Muscle of back (tissue), 3 donors: ENCODE measurements at regions not wholly inside any gene's neighbourhood (a gene's known extent, or its start where the extent isn't known, plus 50 kb on each side); places are given as distances from the start of the nearest gene placed in this dataset.
A peak's percentile ranks its signal among the peaks of the same experiment; 100 is the strongest.

Experiments
- DNase-seq, 3 donors: peaks; one replicate each; pipeline versions ENCODE4 v3.0.0 to v3.0.0-alpha.2; 2013

DNA sequence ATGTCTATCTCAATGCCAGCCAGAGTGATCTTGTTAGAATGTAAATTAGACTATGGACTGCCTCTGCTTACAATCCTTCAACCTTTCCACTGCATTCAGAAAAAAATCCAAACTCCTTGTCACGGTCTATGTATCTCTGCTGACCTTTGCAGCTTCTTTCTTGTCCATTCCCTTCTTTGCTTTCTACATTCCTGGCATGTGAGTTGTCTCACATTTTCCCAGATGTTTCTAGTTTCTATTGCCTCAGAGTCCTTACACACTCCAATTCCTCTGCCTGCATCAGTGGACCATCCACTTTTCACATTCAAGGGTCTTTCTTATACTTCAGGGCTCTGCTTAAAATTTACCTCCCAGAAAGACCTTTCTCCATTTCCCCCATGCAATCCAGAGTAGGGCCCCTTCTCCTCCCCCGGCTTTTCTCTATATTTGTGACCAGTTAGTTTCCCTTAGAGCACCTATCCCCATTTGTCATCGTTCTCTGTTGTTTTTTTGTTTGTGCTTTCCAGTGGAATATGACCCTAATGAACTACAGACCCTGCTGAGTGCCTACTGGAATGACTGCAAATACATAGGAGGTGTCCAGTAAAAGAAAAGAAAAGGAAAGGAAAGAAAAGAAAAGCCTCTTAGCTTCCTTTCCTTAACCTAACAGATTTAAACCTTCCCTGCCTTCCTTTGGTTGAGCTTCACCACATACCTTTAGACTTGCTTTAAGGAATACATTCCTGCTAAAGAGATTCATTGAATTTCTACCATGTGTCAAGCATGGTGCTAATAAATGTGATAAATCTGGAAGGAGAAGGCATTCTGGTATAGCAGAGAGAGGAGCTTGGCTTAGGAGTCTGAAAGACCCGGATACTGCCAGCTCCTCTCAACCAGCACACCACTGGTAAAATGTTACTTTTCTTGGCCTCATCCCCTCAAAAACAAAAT is 102.0 kb downstream of the DIRAS3 start:
- peak in 2 of 3 donors; percentile 49 to 69 for DNase-seq

DNA sequence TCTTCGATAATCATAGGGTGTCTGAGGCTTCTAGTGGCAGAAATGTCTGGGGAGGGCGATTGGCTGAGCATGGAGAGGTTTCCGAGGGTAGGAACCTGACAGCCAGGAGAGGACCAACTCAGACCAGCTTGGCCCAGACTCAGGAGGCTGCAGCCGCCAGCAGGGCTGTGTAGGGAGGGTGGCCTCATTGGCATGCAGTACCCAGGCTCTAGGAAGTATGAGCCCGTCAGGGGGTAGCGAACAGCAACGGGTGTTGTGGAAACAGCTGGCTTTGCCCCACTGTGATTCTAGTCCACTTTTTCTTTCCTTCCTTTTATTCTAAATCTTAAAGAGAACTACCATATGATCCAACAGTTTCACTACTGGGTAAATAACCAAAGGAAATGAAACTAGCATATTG is 103.3 kb downstream of the DIRAS3 start:
- no peak for DNase-seq

DNA sequence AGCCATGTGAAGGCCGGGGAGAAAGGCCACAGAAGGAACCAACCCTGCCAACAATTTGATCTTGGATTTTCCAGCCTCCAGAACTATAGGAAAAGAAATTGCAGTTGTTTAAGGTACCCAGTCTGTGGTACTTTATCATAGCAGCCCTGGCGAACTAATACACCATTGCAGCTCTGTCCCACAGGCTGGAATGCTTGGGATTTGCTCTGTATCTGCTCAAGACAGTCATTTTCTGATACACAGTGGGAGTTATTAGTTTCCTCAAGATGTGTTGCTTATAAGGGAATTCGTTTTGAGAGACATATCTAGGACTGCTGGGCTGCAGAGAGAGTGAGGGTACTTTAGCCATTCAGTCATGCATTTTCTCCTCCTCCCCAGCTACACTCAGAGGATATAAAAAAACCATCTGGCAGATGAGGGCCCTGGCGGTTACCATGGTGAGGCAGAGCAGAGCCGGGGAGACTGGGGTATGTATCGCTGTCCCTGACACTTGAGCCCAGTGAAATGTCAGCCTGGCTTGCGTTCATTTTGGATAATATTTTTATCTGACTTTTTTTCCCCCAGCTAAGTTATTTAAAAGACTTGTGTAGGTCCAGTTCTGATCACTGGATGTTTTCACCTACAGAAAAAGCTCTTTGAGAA is 104.6 kb downstream of the DIRAS3 start:
- DNase-seq: peak in 2 of 3 donors; percentile 28 to 66

DNA sequence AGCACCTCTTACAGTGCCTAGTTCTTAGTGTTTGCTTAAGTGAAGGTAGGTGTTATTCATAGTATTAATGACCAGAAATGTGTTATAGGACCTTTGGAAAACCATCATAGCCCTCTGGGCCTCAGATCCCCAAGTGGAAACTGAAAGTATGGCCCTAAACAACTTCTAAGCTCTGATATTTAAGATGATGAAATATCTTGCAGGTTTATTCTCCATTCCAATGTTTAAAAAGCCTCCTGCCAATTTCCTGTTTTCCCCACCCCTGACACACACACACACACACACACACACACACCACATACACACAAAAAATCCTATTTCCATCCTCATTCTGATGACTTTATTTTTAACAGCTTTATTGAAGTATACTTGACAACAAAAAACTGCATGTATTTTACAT is 108.2 kb downstream of the DIRAS3 start:
- DNase-seq: no peak

DNA sequence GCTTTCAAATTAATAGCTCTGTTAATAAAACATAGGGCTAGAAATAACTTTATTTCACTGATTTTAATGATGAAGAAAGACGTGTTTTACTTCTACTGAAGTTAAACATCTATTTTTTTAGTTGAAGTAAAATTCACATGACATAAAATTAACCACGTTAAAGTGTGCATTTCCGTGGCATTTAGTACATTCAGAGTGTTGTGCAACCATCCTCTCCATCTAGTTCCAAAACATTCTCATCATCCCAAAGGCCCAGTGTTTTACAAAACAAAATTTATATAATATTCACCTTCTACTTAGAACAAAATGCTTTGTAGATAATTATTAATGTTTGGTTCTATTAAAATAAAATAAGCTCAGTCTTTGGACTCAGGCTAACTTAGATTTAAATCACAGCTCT is 108.5 kb upstream of the GNG12 start:
- DNase-seq: no peak

DNA sequence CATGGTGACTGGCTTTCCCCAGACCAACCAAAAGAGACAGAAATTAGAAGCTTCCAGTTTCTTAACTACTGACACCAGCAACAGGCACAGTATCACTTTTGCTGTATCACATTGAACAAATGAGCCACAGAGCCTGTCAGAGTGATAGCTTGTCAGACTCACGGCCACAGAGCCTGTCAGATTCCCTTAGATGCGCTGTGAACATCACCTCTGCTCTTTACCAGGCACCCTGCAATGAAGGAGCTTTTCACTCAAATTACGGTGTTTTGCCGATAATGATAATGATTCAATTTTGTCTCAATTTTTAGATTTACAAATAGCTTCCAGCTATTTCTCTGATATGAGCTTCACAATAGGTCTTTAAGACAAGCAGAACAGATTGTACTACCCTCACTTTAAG is 107.9 kb upstream of the GNG12 start:
- DNase-seq: no peak

DNA sequence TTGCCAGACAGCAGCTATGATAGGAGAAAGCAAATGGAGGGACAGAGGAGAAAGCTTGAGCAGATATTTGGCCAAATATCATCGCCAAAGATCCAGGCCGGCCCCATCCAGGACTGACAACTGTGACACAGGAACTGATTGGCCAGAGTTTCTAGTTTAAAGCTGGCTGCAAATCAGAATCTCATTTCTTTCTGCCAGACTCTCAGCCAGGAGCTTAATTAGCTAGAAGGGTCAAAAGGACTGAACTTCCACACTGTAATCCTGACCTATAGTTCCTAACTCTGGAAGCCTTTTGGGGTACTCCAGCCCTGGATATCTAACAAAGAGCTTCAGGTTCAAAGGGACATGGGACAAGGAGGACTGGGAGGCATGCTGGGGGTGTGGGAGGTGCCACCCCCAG is 106.7 kb upstream of the GNG12 start:
- no peak for DNase-seq

DNA sequence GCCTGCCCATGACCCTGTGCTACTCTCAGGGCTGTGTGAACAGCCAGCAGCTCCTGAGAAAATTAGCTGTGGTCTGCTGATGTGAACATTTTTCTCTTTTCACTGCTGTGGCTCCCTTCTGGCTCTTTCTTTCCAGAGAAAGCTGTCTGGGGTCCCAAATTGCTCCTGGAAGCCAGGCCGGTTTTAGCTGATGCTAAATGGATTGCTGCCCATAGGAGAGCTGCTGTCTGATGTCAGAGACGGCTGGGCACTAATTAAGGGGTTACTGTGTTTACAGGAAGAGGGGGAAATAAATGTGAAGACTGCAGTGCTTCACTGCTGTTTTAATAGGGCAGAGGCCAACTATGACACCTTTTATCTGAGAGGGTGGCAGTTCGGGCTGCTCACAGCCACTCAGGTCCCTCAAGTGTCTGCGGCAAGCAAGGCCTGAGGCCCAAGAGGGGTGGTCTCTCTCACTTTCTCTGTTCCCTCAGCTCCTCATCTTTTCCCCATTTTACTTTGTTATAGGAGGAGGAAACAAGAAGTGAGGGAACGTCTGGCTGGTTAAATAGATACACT is 106.0 kb upstream of the GNG12 start:
- DNase-seq: peak in 1 of 3 donors; percentile 53

DNA sequence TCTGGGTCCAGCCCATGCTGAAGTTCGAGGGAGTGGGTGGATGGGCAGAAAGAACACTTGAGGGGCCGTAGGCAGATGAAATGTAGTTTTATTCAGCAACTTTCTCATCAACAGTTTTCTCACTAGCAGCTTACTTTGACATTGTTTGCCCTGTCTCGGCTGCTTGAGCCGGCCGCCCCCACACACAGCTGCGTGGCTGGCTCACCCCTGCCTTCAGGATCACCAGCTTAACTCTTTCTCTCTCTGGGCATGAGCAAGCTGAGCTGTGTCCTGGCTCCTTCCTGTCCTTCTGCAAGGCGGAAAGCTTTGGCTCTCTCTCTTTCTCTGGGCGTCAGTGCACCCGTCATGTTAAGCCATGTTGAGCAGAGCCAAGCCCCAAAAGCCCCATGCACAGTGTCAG is 104.4 kb upstream of the GNG12 start:
- peak in 1 of 3 donors; percentile 33 for DNase-seq

DNA sequence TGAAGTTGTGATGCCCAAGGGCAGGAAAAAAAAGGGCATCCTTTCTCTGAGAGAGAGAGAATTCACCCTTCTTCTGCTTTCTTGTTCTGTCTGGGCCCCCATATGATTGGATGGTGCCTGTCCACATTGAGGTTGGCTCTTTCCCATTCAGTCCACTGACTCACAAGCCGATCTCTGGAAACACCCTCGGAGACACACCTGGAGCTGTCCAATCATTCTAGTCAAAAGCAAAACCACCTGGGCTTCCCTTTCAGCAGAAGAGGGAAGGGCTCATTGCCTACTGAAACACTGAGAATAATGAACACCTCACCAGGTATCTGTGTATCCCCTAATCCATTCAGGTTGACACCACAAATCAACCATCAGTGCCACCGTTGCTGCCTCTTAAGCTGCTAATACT is 103.7 kb upstream of the GNG12 start:
- DNase-seq: no peak

DNA sequence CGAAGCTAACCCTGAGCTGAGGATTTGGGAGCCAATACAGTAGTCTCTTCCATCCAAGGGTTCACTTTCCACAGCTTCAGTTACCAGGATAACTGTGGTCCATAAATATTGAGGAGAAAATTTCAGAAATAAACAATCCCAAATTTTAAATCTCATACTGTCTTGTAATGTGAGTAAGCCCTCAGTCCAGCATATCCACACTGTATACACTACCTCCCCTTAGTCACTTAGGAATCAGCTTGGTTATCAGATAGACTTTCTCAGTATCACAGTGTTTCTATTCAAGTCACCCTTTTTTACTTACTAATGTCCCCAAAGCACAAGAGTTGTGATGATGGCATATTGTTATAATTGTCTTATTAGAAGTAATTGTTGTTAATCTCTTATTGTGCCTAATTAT is 102.3 kb upstream of the GNG12 start:
- DNase-seq: no peak

DNA sequence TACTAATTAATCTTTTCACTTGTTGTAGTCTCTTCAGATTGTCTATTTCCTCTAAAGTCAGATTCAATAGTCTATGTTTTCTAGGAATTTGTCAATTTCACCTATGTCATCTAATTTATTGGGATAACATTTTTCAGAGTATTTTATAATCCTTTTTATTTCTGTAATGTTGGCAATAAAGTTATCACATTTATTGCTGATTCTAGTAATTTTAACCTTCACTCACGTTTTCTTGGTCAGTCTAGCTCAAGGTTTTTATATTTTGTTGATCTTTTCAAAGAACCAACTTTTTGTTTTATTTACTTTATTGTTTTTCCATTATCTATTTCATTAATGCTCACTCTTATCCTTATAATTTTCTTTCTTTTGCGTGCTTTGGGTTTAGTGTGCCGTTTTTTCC is 97.9 kb upstream of the GNG12 start:
- no peak for DNase-seq

DNA sequence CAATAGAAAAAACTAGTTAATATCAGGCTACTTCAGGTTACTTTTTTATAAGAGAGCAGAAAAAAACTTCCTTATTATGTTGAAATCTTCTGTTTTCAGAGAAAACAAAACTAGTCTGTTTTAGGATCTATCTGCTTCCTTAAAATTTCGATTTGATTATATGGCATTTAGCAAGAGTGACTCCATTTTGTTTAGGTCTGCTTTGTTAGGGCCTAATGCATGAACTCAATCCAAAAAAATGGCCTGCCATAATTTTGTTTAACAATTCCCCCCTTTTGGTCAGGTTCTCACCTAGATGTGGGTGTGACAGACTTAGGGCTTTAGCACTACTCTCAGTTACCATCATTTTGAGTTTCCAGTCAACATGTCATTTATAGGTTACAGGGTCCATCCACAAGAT is 89.8 kb upstream of the GNG12 start:
- DNase-seq: no peak

DNA sequence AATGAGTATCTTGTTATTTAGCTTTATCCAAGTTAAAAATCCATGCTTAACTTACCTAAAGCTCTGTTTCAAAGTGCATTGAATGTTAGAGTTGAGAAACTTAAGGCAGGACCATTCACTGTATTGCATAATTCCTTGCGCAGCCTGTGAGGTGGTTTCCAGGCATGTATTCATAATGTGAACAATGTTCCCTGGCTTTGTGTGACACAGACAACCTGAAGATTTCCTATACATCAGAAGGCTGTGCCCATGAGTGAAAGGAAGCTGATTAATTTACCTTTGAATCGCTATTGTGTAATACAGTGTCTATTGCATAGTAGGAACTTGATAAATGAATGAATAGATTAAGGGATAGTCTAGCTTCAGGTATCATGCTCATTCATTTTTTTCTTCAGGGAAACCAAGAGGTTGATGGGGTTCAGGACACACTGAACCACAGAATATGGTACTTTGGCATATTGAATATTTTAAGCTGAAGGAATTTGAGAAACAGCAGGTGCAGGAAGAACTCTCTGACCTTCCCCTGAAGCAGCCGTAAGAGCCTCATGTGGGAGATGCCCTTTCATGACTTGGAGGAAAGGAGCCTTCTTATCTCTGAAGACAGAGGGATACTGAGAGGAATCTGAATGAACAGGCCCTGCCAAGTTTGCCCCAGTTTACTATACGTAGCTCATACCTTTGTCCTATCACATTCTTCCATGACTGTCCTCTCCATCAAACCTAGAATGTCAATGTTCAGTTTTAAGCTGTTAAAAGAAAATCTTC is 88.6 kb upstream of the GNG12 start:
- DNase-seq: no peak

DNA sequence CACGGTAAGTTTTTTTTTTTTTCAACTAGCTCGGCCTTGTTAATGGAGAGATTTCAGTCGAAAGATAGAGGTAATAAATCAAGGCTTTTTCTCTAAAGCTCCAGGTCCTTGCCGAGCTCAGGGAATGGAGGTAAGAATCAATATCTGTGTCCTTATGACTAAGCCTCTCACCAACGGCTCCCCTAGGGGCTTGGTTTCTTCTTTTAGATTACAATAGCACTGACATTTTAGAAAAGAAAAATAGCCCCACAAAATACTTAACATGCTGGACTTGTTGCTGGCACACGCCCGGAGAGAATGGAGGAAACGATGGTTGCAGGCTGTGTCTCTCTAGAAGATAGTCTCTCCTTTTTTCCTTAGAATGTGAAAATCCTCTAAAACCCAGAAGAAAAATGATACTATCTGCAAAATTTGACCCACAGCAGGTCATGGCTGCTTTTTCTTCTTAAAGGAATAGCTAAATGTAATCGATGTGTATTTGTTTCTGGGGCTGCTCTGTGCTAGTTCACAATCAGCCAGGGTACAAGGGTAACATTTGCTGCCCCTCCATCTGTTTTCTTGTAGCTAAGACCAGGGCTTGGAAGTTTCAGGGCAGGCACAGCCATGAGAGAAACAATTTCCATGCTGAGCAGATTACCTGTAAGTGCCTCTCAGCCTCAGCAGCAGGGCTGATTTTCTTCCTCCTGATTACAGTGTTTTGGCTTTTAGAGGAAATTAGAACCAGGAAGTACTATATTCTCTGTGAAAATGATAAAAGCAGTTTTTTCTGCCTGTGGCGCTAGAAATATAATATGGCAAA is 86.2 kb upstream of the GNG12 start:
- no peak for DNase-seq

DNA sequence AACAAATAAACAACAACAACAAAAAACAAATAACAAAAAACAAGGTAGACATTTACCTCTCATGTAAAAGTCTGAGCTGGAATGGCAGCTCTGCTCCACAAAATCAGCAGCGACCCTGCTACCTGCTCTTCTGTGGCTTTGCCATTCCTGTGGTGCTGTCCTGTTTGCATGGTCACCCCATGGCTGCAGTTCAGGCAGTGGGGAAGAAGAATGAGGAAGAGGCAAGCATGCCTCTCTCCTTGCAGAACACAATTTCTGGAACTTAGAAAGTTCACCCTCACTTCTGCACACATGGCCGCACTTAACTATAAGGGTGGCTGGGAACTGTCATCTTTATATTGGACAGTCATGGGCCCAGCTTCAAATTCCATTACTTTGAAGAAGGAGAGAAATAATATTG is 84.8 kb upstream of the GNG12 start:
- no peak for DNase-seq

DNA sequence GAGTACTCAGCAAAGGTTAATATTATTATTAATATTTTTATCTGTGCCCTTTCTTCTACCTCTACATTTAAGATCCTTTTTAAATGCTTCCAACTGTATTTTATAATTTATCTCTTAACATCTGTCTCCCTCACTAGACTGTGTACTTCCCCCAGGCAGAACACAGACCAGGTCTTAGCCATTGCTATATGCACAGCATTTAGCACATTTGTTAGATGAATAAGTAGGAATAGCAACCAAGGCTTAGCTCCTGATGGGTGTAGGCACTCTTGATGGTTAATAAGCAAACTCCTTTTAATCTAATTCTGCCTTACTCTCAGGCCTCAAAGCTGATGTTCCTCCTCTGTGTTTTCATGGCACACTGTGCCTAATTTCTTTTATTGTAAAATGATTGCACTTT is 83.7 kb upstream of the GNG12 start:
- DNase-seq: no peak

DNA sequence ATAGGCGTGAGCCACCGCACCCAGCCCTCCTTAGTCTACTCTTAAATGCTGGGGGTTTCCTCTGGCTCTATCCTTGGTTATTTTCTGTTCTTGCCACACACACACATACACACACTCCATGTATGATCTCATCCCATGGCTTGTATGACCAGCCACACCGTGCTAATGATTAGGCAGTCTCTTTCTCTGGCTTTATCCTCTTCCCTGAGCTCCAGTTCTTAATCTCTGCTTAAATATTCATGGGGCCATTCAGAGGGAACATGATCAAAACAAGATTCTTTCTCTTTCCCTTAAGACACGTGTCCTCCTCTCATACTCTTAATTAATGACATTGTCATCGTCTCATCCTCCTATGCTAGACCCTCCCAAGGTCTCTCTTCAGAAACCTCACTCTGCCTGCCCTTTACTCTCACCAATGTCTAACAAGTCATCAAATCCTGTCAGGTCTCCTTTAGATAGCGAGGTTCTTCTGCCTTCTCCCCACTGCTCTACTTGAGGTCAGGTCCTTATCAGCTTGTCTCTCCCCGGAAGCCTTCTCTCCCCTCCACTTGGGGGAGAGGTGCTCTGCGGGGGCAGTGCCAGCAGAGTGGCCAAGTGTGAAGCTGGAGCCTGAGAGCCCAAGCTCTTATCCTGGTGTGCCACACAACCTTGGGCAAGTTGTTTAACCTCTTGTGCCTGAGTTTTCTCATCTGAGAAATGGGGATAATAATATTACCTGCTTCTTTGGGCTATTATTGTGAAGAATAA is 83.0 kb upstream of the GNG12 start:
- DNase-seq: no peak

DNA sequence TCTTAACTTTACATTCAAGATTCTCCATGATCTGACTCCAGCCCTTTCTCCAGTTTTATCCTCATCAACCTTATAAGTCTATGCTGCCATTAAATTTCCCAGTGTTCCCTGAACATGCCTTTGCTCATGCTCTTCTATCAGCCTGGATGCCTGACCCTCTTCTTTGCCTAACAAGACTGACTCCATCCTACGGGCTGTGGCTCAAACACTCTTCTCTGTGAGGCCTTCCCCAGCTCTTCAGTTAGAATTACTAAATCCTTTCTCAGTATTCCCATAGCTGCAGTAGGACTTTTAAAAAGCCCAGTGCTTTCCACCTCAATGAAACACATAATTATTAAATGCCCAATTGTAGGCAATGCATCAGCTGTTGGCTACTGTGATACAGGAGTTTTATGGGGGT is 76.5 kb upstream of the GNG12 start:
- DNase-seq: no peak

DNA sequence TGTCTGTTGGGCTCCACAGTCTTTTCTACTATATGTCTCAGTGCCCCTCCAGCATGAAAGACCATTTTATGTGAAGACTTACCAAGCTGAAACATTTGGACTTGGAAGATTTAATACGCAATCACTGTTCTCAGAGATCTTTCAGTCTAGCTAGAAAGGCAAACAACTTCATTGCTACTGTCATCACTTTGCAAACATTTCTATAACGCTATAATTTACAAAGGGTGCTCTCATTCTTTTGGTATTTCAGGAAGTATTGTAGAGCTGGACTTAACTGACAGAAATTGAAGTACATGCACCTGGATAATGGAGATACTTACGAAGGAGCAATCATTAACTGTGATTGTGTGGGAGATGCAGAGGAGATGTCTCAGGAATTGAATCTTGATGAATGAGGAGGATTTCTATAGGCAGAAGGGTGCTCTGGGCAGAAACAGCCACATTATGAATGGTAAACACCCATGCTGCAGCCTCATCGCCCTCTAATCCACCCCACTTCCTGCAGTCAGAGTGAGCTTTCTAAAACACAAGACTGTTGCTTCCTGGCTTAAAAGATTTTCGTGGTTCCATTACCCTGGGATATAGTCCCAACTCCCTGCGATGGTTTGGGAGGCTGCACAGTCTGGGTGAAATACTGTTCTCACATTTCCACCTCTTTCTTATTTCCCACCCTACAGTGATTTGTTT is 75.1 kb upstream of the GNG12 start:
- DNase-seq: no peak
